ENCODE measurements at regions not wholly inside any gene's neighbourhood (a gene's known extent, or its start where the extent isn't known, plus 50 kb on each side); places are given as distances from the start of the nearest gene placed in this dataset.

- no peak for DNase-seq
- ATAC-seq: no peak
- no peak overlapping the region for H3K27ac Mint-ChIP-seq
- peaks cover 52% of the 10 kb centered on the region for H3K27me3 Mint-ChIP-seq
- H3K9me3 ChIP-seq (ENCODE audit: control insufficient read depth, low read length, poor library complexity, severe bottlenecking): no peaks in the 10 kb centered on the region
- peaks cover 2% of the 10 kb centered on the region for H3K36me3 Mint-ChIP-seq (ENCODE audit: low read depth)
- H3K4me1 Mint-ChIP-seq: no peaks in the 10 kb centered on the region
- H3K4me3 Mint-ChIP-seq: no peak overlapping the region
Observed at GRCh38 chr12:29067430-29067829, 81.6 kb upstream of the FAR2 start.

GRCh38 chr12:29070309-29070708 lies 78.8 kb upstream of the FAR2 start:
- Mint-ChIP-seq H3K4me1 (peaks cover 8% of the 10 kb centered on the region), H3K27me3 (peaks cover 64% of the 10 kb centered on the region), H3K27ac (no peak overlapping the region), H3K36me3 (ENCODE audit: low read depth) (peaks cover 3% of the 10 kb centered on the region), H3K4me3 (no peak overlapping the region)
- no peak for DNase-seq
- ATAC-seq: no peak
- H3K9me3 ChIP-seq (ENCODE audit: control insufficient read depth, low read length, poor library complexity, severe bottlenecking): no peaks in the 10 kb centered on the region

GRCh38 chr12:29071099-29071498 lies 78.0 kb upstream of the FAR2 start:
- no peak for ATAC-seq

GRCh38 chr12:29072631-29073030 lies 76.4 kb upstream of the FAR2 start:
- H3K27me3 Mint-ChIP-seq: peaks cover 52% of the 10 kb centered on the region
- H3K4me1 Mint-ChIP-seq: peaks cover 8% of the 10 kb centered on the region
- H3K9me3 ChIP-seq (ENCODE audit: control insufficient read depth, low read length, poor library complexity, severe bottlenecking): no peaks in the 10 kb centered on the region
- peaks cover 2% of the 10 kb centered on the region for H3K36me3 Mint-ChIP-seq (ENCODE audit: low read depth)
- H3K27ac Mint-ChIP-seq: no peak overlapping the region
- DNase-seq: no peak
- H3K4me3 Mint-ChIP-seq: no peak overlapping the region
- ATAC-seq: no peak

More at GRCh38 chr12:29071099-29071498, 78.0 kb upstream of the FAR2 start:
- H3K9me3 ChIP-seq (ENCODE audit: control insufficient read depth, low read length, poor library complexity, severe bottlenecking): no peaks in the 10 kb centered on the region
- peaks cover 2% of the 10 kb centered on the region for H3K36me3 Mint-ChIP-seq (ENCODE audit: low read depth)
- H3K4me1 Mint-ChIP-seq: peaks cover 8% of the 10 kb centered on the region
- peaks cover 61% of the 10 kb centered on the region for H3K27me3 Mint-ChIP-seq
- DNase-seq: no peak
- H3K27ac Mint-ChIP-seq: no peak overlapping the region
- H3K4me3 Mint-ChIP-seq: no peak overlapping the region

- Mint-ChIP-seq H3K36me3 (ENCODE audit: low read depth) (peaks cover 2% of the 10 kb centered on the region), H3K4me1 (peaks cover 8% of the 10 kb centered on the region), H3K27ac (no peak overlapping the region), H3K4me3 (no peak overlapping the region), H3K27me3 (peaks cover 41% of the 10 kb centered on the region)
- H3K9me3 ChIP-seq (ENCODE audit: control insufficient read depth, low read length, poor library complexity, severe bottlenecking): no peaks in the 10 kb centered on the region
- ATAC-seq (peak; percentile 68), DNase-seq (no peak)
Observed at GRCh38 chr12:29073631-29074239, 75.3 kb upstream of the FAR2 start.

GRCh38 chr12:29081101-29081500 lies 68.0 kb upstream of the FAR2 start:
- Mint-ChIP-seq H3K36me3 (ENCODE audit: low read depth) (peaks cover 2% of the 10 kb centered on the region), H3K27me3 (peaks cover 11% of the 10 kb centered on the region), H3K4me1 (peaks cover 2% of the 10 kb centered on the region), H3K27ac (no peak overlapping the region), H3K4me3 (no peak overlapping the region)
- DNase-seq: no peak
- no peaks in the 10 kb centered on the region for H3K9me3 ChIP-seq (ENCODE audit: control insufficient read depth, low read length, poor library complexity, severe bottlenecking)
- ATAC-seq: no peak

- H3K27ac Mint-ChIP-seq: no peak overlapping the region
- H3K9me3 ChIP-seq (ENCODE audit: control insufficient read depth, low read length, poor library complexity, severe bottlenecking): no peaks in the 10 kb centered on the region
- H3K4me3 Mint-ChIP-seq: no peak overlapping the region
- H3K4me1 Mint-ChIP-seq: peaks cover 4% of the 10 kb centered on the region
- DNase-seq (no peak), ATAC-seq (no peak)
- peaks cover 2% of the 10 kb centered on the region for H3K36me3 Mint-ChIP-seq (ENCODE audit: low read depth)
- peaks cover 19% of the 10 kb centered on the region for H3K27me3 Mint-ChIP-seq
Observed at GRCh38 chr12:29082522-29082921, 66.6 kb upstream of the FAR2 start.

GRCh38 chr12:29086325-29087271 lies 62.5 kb upstream of the FAR2 start:
- no peak for ATAC-seq
- H3K27me3 Mint-ChIP-seq: peaks cover 27% of the 10 kb centered on the region
- DNase-seq: no peak
- H3K36me3 Mint-ChIP-seq (ENCODE audit: low read depth): peaks cover 2% of the 10 kb centered on the region
- no peaks in the 10 kb centered on the region for H3K9me3 ChIP-seq (ENCODE audit: control insufficient read depth, low read length, poor library complexity, severe bottlenecking)
- no peak overlapping the region for H3K27ac Mint-ChIP-seq
- no peak overlapping the region for H3K4me3 Mint-ChIP-seq
- H3K4me1 Mint-ChIP-seq: peaks cover 6% of the 10 kb centered on the region

- Mint-ChIP-seq H3K36me3 (ENCODE audit: low read depth) (peaks cover 2% of the 10 kb centered on the region), H3K4me1 (peaks cover 6% of the 10 kb centered on the region), H3K27me3 (peaks cover 27% of the 10 kb centered on the region), H3K27ac (no peak overlapping the region), H3K4me3 (no peak overlapping the region)
- no peaks in the 10 kb centered on the region for H3K9me3 ChIP-seq (ENCODE audit: control insufficient read depth, low read length, poor library complexity, severe bottlenecking)
- ATAC-seq (peak; percentile 44), DNase-seq (no peak)
Observed at GRCh38 chr12:29088611-29089219, 60.4 kb upstream of the FAR2 start.
